ENCODE measurements at regions not wholly inside any gene's neighbourhood (a gene's known extent, or its start where the extent isn't known, plus 50 kb on each side); places are given as distances from the start of the nearest gene placed in this dataset.

DNA sequence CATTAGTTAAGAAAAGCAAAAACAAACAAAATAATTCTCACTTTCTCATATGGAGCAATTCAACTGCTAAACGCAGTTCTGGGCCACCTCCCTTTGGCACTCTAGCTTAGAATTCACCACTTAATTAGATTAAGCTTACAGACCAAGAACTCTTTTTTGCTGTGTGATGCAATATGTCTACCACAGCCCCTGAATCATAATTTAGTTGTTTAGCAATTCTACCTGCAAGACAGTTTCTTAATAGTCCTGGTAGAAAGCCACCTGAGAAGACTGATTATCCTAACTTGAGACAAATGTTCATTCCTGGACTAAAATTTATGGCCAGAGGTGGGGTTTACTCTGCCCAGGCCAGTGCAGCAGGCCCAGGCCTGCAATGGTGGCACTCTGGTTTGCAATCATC lies 205.9 kb downstream of the HS3ST3A1 start:
- no peak overlapping the region for H3K4me3 Mint-ChIP-seq
- no peaks in the 10 kb centered on the region for H3K4me1 Mint-ChIP-seq
- intact Hi-C loops (cut with micrococcal nuclease): no loop called here
- DNase-seq: no peak
- H3K36me3 Mint-ChIP-seq (ENCODE audit: low read depth): no peaks in the 10 kb centered on the region
- H3K27ac Mint-ChIP-seq: no peak overlapping the region
- no peaks in the 10 kb centered on the region for H3K27me3 Mint-ChIP-seq
- H3K9me3 Mint-ChIP-seq: no peaks in the 10 kb centered on the region

DNA sequence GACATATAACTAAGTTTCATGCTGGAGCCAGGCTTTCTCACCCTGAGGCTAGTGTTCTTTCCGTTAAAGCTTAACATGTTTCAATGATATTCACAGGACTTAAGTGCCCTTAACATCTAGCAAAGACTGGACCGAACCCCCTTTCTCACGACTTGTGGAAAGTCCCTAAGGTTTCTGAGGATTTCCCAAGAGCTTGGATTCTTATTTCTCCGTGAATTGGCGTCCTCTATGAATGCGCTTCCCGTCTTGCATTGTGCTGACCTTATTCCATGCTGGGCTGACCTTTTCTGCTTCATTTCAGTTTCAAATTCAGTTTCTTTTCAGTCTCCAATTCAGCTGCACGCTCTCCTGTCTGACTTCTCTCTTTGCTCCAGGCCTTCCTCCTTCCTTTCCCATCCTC lies 206.4 kb downstream of the HS3ST3A1 start:
- intact Hi-C loops (cut with micrococcal nuclease): no loop called here
- H3K27ac Mint-ChIP-seq: no peak overlapping the region
- no peaks in the 10 kb centered on the region for H3K9me3 Mint-ChIP-seq
- no peaks in the 10 kb centered on the region for H3K4me1 Mint-ChIP-seq
- H3K36me3 Mint-ChIP-seq (ENCODE audit: low read depth): no peaks in the 10 kb centered on the region
- no peak overlapping the region for H3K4me3 Mint-ChIP-seq
- no peaks in the 10 kb centered on the region for H3K27me3 Mint-ChIP-seq
- no peak for DNase-seq

GRCh38 chr17:13393841-13394710 lies 207.7 kb downstream of the HS3ST3A1 start:
- intact Hi-C loops (cut with micrococcal nuclease): no loop called here
- no peaks in the 10 kb centered on the region for H3K27me3 Mint-ChIP-seq
- no peaks in the 10 kb centered on the region for H3K4me1 Mint-ChIP-seq
- no peak overlapping the region for H3K27ac Mint-ChIP-seq
- no peak for DNase-seq
- H3K36me3 Mint-ChIP-seq (ENCODE audit: low read depth): no peaks in the 10 kb centered on the region
- no peak overlapping the region for H3K4me3 Mint-ChIP-seq
- H3K9me3 Mint-ChIP-seq: no peaks in the 10 kb centered on the region

GRCh38 chr17:13387952-13388351 lies 213.8 kb downstream of the HS3ST3A1 start:
- no peak overlapping the region for H3K27ac Mint-ChIP-seq
- intact Hi-C loops (cut with micrococcal nuclease): no loop called here
- no peaks in the 10 kb centered on the region for H3K27me3 Mint-ChIP-seq
- H3K36me3 Mint-ChIP-seq (ENCODE audit: low read depth): no peaks in the 10 kb centered on the region
- no peaks in the 10 kb centered on the region for H3K9me3 Mint-ChIP-seq
- no peak for DNase-seq
- H3K4me3 Mint-ChIP-seq: no peak overlapping the region
- H3K4me1 Mint-ChIP-seq: no peaks in the 10 kb centered on the region

DNA sequence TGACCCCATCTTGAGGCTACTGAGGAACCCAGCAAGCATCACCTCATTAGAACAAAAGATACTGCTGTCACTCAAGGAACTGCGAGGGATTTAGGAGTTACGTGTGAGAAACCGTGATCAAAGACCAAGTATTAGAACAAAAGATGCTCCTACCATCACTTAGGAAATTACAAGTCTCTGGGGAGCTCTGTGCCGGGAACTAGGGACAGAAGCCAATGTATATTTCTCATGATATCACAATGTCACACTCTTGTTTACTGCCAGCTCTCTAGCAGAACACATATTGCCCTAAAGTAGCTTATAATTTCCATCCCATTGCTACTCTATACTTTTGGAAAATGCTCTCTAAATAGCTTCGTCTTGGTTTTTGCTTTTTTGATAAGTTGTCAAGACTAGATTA lies 214.5 kb downstream of the HS3ST3A1 start:
- H3K27ac Mint-ChIP-seq: no peak overlapping the region
- H3K36me3 Mint-ChIP-seq (ENCODE audit: low read depth): no peaks in the 10 kb centered on the region
- no peak for DNase-seq
- H3K4me3 Mint-ChIP-seq: no peak overlapping the region
- H3K27me3 Mint-ChIP-seq: no peaks in the 10 kb centered on the region
- no peaks in the 10 kb centered on the region for H3K4me1 Mint-ChIP-seq
- intact Hi-C loops (cut with micrococcal nuclease): no loop called here
- no peaks in the 10 kb centered on the region for H3K9me3 Mint-ChIP-seq

DNA sequence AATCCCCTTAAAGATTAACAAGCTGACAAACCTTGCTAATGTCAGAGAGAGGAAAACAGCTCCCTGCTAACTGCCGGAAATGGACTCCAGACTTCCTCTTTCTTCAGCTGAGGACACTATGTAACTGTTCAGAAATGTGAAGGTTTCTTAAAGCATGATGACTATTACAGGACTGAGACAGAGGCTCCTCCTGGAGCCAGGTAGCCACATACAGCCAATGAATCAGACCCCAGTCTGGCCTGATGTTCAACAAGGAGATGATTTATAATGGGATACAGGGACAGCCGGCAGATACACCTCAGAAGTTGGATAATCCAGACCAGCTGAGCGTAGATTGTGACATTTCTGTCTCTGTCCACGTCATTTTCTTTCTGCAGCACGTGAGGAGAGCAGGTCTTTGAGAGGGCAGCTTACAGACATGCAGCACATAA lies 216.2 kb downstream of the HS3ST3A1 start:
- intact Hi-C loops (cut with micrococcal nuclease): no loop called here
- no peaks in the 10 kb centered on the region for H3K9me3 Mint-ChIP-seq
- DNase-seq: no peak
- H3K27me3 Mint-ChIP-seq: no peaks in the 10 kb centered on the region
- H3K27ac Mint-ChIP-seq: no peak overlapping the region
- H3K36me3 Mint-ChIP-seq (ENCODE audit: low read depth): no peaks in the 10 kb centered on the region
- H3K4me1 Mint-ChIP-seq: no peaks in the 10 kb centered on the region
- H3K4me3 Mint-ChIP-seq: no peak overlapping the region

- no peaks in the 10 kb centered on the region for H3K27me3 Mint-ChIP-seq
- H3K36me3 Mint-ChIP-seq (ENCODE audit: low read depth): no peaks in the 10 kb centered on the region
- H3K9me3 Mint-ChIP-seq: no peaks in the 10 kb centered on the region
- H3K4me3 Mint-ChIP-seq: no peak overlapping the region
- no peaks in the 10 kb centered on the region for H3K4me1 Mint-ChIP-seq
- intact Hi-C loops (cut with micrococcal nuclease): no loop called here
- no peak for DNase-seq
- H3K27ac Mint-ChIP-seq: no peak overlapping the region
Measured at GRCh38 chr17:13384626-13385025, 217.1 kb downstream of the HS3ST3A1 start.

DNA sequence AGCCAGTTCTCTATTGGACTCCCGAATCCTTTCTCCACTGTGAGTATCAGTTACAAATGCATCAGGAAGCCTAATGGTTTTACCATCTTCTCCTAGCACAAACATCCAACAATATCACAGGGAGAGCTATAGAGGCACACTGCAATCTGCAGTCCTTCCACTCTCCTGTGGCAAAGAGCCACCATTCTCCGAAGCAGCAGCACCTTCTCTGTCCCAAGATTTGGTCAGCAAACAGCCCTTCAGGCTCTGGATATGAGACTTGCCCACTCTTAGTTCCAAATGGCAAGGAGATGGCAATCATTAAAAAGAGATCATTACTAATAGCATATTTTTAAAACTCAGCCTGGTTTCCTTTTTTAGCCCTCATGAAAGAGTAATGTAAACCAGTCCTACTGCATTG lies 223.4 kb downstream of the HS3ST3A1 start:
- no peak overlapping the region for H3K27ac Mint-ChIP-seq
- intact Hi-C loops (cut with micrococcal nuclease): no loop called here

DNA sequence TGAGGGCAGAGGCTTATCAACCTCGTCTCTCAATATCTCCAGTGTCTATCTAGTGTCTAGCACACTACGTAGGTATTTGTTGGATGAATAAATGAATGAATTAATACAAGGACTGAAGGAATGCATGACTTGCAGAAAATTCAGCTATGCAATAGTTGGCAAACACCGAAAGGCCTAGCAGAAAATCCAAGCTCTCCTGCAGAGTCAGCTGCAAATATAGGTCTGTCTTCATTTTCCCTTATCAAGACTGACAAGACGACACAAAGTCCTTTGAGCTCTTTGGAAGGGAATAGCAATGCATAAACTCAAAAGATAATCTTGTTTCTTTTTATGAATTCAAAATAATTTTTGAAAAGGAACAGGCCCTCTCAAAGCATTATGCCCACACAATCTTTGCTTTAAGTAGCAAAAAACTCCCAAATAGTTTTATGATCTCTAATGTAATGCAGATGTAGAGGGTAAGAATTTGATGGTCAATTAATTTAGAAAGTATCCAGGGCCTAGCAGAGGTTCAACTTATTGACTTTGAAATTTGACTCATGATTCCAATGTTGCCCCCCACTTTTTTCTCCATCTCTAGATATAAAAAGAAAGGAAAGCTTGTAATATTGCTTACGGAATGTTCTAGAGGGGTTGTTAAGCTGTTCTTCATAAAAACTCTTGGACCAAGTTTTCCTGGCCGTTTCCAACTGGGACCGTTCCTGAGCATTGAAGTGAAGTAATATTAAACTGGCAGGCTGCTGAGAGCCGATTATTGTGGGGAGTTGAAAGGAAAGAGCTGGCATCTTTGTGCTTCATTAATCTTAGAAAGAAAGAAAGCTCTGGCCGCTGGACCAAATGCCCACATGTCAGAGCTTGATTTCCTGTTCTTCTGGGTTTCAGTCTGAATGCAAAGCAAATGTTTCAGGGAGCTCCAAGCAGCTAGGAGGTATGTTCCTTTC lies 227.3 kb downstream of the HS3ST3A1 start:
- Mint-ChIP-seq H3K9me3 (no peaks in the 10 kb centered on the region), H3K4me3 (no peak overlapping the region), H3K4me1 (no peaks in the 10 kb centered on the region), H3K27ac (no peak overlapping the region), H3K27me3 (no peaks in the 10 kb centered on the region), H3K36me3 (ENCODE audit: low read depth) (no peaks in the 10 kb centered on the region)
- intact Hi-C loops (cut with micrococcal nuclease): no loop called here
- no peak for DNase-seq

More for the DNA sequence above, 223.4 kb downstream of the HS3ST3A1 start:
- no peak for DNase-seq
- no peaks in the 10 kb centered on the region for H3K9me3 Mint-ChIP-seq
- no peaks in the 10 kb centered on the region for H3K4me1 Mint-ChIP-seq
- H3K36me3 Mint-ChIP-seq (ENCODE audit: low read depth): no peaks in the 10 kb centered on the region
- no peak overlapping the region for H3K4me3 Mint-ChIP-seq
- no peaks in the 10 kb centered on the region for H3K27me3 Mint-ChIP-seq

DNA sequence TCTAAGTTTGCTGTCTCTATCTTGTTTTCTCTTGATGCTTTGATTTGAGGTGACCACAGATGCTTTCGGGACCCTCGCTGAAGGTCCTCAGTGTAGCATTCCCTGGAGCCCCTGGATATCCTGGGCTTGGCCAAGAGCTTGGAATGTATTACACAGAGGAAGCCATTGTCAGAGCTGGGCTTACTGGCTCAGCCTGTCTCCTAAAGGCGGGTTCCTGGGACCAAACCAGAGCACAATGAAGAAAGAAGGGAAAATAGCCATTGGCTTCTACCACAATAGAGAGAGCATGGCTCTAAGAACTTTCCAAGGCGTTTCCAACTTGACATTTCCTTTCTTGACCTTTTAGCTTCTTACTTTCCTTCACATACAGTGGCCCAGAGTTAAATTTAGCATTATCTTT lies 229.3 kb downstream of the HS3ST3A1 start:
- H3K4me3 Mint-ChIP-seq: no peak overlapping the region
- no peaks in the 10 kb centered on the region for H3K9me3 Mint-ChIP-seq
- intact Hi-C loops (cut with micrococcal nuclease): no loop called here

GRCh38 chr17:13367154-13367553 lies 234.6 kb downstream of the HS3ST3A1 start:
- H3K4me1 Mint-ChIP-seq: no peaks in the 10 kb centered on the region
- no peak for DNase-seq
- no peaks in the 10 kb centered on the region for H3K36me3 Mint-ChIP-seq (ENCODE audit: low read depth)
- H3K27ac Mint-ChIP-seq: no peak overlapping the region
- no peaks in the 10 kb centered on the region for H3K9me3 Mint-ChIP-seq
- no peaks in the 10 kb centered on the region for H3K27me3 Mint-ChIP-seq
- no peak overlapping the region for H3K4me3 Mint-ChIP-seq
- intact Hi-C loops (cut with micrococcal nuclease): no loop called here

More for the DNA sequence above, 229.3 kb downstream of the HS3ST3A1 start:
- Mint-ChIP-seq H3K4me1 (no peaks in the 10 kb centered on the region), H3K27me3 (no peaks in the 10 kb centered on the region), H3K36me3 (ENCODE audit: low read depth) (no peaks in the 10 kb centered on the region), H3K27ac (no peak overlapping the region)
- DNase-seq: no peak

DNA sequence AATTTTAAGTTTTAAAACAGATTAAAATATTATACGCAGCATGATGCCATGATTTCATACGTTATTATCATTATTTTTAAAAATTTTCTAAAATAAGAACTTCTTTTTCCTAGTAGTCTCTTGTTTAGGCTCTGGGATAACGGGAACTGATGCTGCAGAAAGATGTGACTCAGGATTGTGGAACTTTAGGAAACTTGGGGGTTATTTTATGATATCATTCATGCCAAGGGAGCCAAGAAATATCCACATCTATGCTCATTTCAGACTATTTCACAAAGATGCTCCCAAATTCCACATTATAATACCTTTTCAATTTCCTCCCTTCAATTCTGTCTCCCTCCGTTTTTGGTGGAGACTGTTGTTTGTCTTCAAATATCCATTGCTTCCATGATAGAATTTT lies 236.4 kb downstream of the HS3ST3A1 start:
- Mint-ChIP-seq H3K4me3 (no peak overlapping the region), H3K36me3 (ENCODE audit: low read depth) (no peaks in the 10 kb centered on the region), H3K9me3 (no peaks in the 10 kb centered on the region), H3K4me1 (no peaks in the 10 kb centered on the region), H3K27ac (no peak overlapping the region), H3K27me3 (no peaks in the 10 kb centered on the region)
- DNase-seq: no peak
- intact Hi-C loops (cut with micrococcal nuclease): no loop called here

- Mint-ChIP-seq H3K9me3 (no peaks in the 10 kb centered on the region), H3K4me1 (no peaks in the 10 kb centered on the region), H3K27ac (no peak overlapping the region), H3K27me3 (no peaks in the 10 kb centered on the region), H3K36me3 (ENCODE audit: low read depth) (no peaks in the 10 kb centered on the region), H3K4me3 (no peak overlapping the region)
- intact Hi-C loops (cut with micrococcal nuclease): no loop called here
- no peak for DNase-seq
Measured at GRCh38 chr17:13363771-13364170, 238.0 kb downstream of the HS3ST3A1 start.

Measured in activated CD4-positive, alpha-beta T cell treated with anti-CD3 and anti-CD28 coated beads, Interleukin-2, amount 10 ng/mL, durations not matched to agents 24 days and 14 days (primary cell).